ENCODE measurements at regions not wholly inside any gene's neighbourhood (a gene's known extent, or its start where the extent isn't known, plus 50 kb on each side); places are given as distances from the start of the nearest gene placed in this dataset.

DNA sequence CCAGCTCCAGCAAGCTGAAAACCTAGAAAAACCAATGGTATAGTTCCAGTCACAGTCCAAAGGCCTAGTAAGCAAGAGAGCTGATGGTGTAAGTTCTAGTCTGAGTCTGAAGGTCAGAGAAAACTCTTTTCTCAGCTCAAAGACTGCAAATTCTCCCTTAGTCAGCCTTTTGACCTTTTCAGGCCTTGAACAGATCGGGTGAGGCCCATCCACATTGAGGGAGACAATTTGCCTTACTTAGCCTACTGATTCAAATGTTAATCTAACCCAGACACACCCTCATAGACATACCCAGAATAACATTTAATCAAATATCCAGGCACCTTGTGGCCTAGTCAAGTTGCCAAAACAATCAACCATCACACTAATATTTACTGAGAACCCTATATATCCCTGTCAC is 110.8 kb upstream of the KCNJ3 start:
- no peak for TF ChIP-seq EZH2 (IDR thresholded peaks at IDR 0.05; ENCODE audit: low read length, unreplicated experiment)
- TF ChIP-seq EZH2phosphoT487 (IDR thresholded peaks at IDR 0.05; ENCODE audit: borderline replicate concordance, low read length), result no peak
- TF ChIP-seq, protein P1, sequence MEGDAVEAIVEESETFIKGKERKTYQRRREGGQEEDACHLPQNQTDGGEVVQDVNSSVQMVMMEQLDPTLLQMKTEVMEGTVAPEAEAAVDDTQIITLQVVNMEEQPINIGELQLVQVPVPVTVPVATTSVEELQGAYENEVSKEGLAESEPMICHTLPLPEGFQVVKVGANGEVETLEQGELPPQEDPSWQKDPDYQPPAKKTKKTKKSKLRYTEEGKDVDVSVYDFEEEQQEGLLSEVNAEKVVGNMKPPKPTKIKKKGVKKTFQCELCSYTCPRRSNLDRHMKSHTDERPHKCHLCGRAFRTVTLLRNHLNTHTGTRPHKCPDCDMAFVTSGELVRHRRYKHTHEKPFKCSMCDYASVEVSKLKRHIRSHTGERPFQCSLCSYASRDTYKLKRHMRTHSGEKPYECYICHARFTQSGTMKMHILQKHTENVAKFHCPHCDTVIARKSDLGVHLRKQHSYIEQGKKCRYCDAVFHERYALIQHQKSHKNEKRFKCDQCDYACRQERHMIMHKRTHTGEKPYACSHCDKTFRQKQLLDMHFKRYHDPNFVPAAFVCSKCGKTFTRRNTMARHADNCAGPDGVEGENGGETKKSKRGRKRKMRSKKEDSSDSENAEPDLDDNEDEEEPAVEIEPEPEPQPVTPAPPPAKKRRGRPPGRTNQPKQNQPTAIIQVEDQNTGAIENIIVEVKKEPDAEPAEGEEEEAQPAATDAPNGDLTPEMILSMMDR (conservative IDR thresholded peaks at IDR 0.05; ENCODE audit: low read depth, low read length), result no peak
- ATAC-seq (no peak), DNase-seq (no peak)
- CTCF ChIA-PET, result no interaction called here
- Histone ChIP-seq H3K27ac (ENCODE audit: low read length) (no peak overlapping the region), H3K79me2 (ENCODE audit: low read length) (no peaks in the 10 kb centered on the region), H3K9ac (ENCODE audit: low read length) (no peak overlapping the region), H3K36me3 (ENCODE audit: low read depth, low read length) (no peaks in the 10 kb centered on the region), H3K4me3 (ENCODE audit: low read length) (no peak overlapping the region), H3F3A (ENCODE audit: low read length, unreplicated experiment) (no peaks in the 10 kb centered on the region), H3K9me2 (replicated peaks; ENCODE audit: low read length) (no peaks in the 10 kb centered on the region), H2AFZ (ENCODE audit: low read length) (no peak overlapping the region), H3K4me2 (ENCODE audit: low read length) (no peak overlapping the region), H4K20me1 (ENCODE audit: low read length) (no peaks in the 10 kb centered on the region), H3K27me3 (ENCODE audit: low read length) (no peaks in the 10 kb centered on the region), H3K9me3 (ENCODE audit: low read length) (no peaks in the 10 kb centered on the region), H3K4me1 (ENCODE audit: insufficient read depth, low read length) (no peaks in the 10 kb centered on the region)
- POLR2A ChIA-PET (ENCODE audit: unreplicated experiment), result no interaction called here
- BruUV-seq (replicated peaks), result no TSS peak
- intact Hi-C loops (cut with micrococcal nuclease), result no loop called here

DNA sequence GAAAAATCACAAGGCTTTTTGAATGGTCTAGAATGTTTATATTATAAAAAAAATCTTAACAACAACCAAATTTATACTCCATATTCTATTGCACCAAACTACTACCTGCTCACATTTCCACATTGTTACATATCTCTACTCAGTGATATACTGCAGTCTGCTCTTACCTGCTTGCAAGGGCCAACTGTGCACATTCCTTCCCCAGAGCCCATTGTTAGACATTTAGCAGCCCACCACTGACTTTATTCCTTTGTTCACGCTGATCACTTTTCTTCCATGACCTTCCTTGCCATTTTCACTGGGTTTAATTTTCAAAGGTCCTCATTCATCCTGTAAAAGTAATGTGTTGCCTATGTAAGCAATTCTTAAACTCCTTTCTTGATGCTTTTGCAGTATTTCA is 109.7 kb upstream of the KCNJ3 start:
- ChIA-PET CTCF (no interaction called here), POLR2A (ENCODE audit: unreplicated experiment) (no interaction called here)
- BruUV-seq (replicated peaks), result no TSS peak
- DNase-seq, result no peak
- Histone ChIP-seq H3K9me3 (ENCODE audit: low read length) (no peaks in the 10 kb centered on the region), H3K36me3 (ENCODE audit: low read depth, low read length) (no peaks in the 10 kb centered on the region), H3K4me2 (ENCODE audit: low read length) (no peak overlapping the region), H3K27ac (ENCODE audit: low read length) (no peak overlapping the region), H3K4me1 (ENCODE audit: insufficient read depth, low read length) (no peaks in the 10 kb centered on the region), H3K79me2 (ENCODE audit: low read length) (no peaks in the 10 kb centered on the region), H3K9ac (ENCODE audit: low read length) (no peak overlapping the region), H3K9me2 (replicated peaks; ENCODE audit: low read length) (no peaks in the 10 kb centered on the region), H4K20me1 (ENCODE audit: low read length) (no peaks in the 10 kb centered on the region), H3K27me3 (ENCODE audit: low read length) (no peaks in the 10 kb centered on the region), H3K4me3 (ENCODE audit: low read length) (no peak overlapping the region), H2AFZ (ENCODE audit: low read length) (no peak overlapping the region), H3F3A (ENCODE audit: low read length, unreplicated experiment) (no peaks in the 10 kb centered on the region)
- ATAC-seq, result no peak
- TF ChIP-seq EZH2phosphoT487 (IDR thresholded peaks at IDR 0.05; ENCODE audit: borderline replicate concordance, low read length), result no peak
- TF ChIP-seq, protein P1 (conservative IDR thresholded peaks at IDR 0.05; ENCODE audit: low read depth, low read length), result no peak
- no peak for TF ChIP-seq EZH2 (IDR thresholded peaks at IDR 0.05; ENCODE audit: low read length, unreplicated experiment)
- intact Hi-C loops (cut with micrococcal nuclease), result no loop called here

DNA sequence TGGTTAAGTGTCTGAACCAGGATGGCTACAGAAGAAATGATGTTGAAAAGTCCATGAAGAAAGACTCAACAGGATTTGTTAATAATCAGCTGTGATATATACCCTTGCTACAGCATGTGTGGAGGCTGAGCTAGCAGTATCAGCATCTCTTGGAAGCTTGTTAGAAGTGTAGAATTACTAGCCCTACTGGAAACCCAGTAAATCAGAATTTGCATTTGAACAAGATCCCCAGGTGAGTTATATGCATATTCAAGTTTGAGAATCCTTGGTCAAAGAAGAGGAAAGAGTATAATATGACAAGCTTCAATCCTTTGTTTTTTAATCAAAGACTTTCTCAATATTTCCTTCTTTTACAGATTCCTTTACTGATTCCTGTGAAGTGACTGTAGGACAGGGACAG is 109.0 kb upstream of the KCNJ3 start:
- ChIA-PET CTCF (no interaction called here), POLR2A (ENCODE audit: unreplicated experiment) (no interaction called here)
- Histone ChIP-seq H3K4me3 (ENCODE audit: low read length) (no peak overlapping the region), H4K20me1 (ENCODE audit: low read length) (no peaks in the 10 kb centered on the region), H3K9ac (ENCODE audit: low read length) (no peak overlapping the region), H3K79me2 (ENCODE audit: low read length) (no peaks in the 10 kb centered on the region), H3K9me2 (replicated peaks; ENCODE audit: low read length) (no peaks in the 10 kb centered on the region), H3K9me3 (ENCODE audit: low read length) (no peaks in the 10 kb centered on the region), H3K36me3 (ENCODE audit: low read depth, low read length) (no peaks in the 10 kb centered on the region), H3K27me3 (ENCODE audit: low read length) (no peaks in the 10 kb centered on the region), H3K4me2 (ENCODE audit: low read length) (no peak overlapping the region), H3K27ac (ENCODE audit: low read length) (no peak overlapping the region), H3K4me1 (ENCODE audit: insufficient read depth, low read length) (no peaks in the 10 kb centered on the region), H3F3A (ENCODE audit: low read length, unreplicated experiment) (no peaks in the 10 kb centered on the region), H2AFZ (ENCODE audit: low read length) (no peak overlapping the region)
- no TSS peak for BruUV-seq (replicated peaks)
- no peak for ATAC-seq
- TF ChIP-seq, protein P1 (conservative IDR thresholded peaks at IDR 0.05; ENCODE audit: low read depth, low read length), result no peak
- TF ChIP-seq EZH2phosphoT487 (IDR thresholded peaks at IDR 0.05; ENCODE audit: borderline replicate concordance, low read length), result no peak
- no peak for TF ChIP-seq EZH2 (IDR thresholded peaks at IDR 0.05; ENCODE audit: low read length, unreplicated experiment)
- intact Hi-C loops (cut with micrococcal nuclease), result no loop called here
- DNase-seq, result no peak
